ENCODE measurements at regions not wholly inside any gene's neighbourhood (a gene's known extent, or its start where the extent isn't known, plus 50 kb on each side); places are given as distances from the start of the nearest gene placed in this dataset.

DNA sequence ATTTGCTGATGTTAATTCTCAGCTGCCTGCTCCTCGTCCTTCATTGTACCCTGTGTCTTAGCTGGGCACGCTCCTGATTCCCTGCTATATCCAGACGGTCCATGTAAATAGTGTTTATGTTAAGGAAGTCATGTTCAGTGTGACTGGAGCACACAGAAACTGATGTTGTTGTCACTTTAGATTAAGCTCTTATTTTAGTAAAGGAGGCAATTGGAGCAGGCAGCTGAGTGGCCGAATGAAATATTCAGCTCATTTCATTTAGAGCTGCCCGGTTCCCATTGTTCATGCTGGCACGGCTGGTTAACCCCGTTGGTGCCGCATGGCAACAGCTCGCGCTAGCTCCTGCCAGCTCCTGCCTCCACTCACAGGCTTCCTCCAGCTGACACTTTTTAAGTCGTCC lies 446.8 kb upstream of the SOX5 start:
- TF ChIP-seq POLR2A (IDR thresholded peaks at IDR 0.05) = no peak
- TF ChIP-seq, protein P1, sequence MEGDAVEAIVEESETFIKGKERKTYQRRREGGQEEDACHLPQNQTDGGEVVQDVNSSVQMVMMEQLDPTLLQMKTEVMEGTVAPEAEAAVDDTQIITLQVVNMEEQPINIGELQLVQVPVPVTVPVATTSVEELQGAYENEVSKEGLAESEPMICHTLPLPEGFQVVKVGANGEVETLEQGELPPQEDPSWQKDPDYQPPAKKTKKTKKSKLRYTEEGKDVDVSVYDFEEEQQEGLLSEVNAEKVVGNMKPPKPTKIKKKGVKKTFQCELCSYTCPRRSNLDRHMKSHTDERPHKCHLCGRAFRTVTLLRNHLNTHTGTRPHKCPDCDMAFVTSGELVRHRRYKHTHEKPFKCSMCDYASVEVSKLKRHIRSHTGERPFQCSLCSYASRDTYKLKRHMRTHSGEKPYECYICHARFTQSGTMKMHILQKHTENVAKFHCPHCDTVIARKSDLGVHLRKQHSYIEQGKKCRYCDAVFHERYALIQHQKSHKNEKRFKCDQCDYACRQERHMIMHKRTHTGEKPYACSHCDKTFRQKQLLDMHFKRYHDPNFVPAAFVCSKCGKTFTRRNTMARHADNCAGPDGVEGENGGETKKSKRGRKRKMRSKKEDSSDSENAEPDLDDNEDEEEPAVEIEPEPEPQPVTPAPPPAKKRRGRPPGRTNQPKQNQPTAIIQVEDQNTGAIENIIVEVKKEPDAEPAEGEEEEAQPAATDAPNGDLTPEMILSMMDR (IDR thresholded peaks at IDR 0.05) = no peak
